ENCODE measurements at regions not wholly inside any gene's neighbourhood (a gene's known extent, or its start where the extent isn't known, plus 50 kb on each side); places are given as distances from the start of the nearest gene placed in this dataset.
"Not testable (repeated sequence)": the region's sequence is repeated elsewhere in the genome, so short reads cannot be mapped to it uniquely, and the experiment has no call there.

- DNase-seq: no peak
These were observed 233.2 kb downstream of the RPLP1 start for GRCh38 chr15:69685512-69686452.

DNA sequence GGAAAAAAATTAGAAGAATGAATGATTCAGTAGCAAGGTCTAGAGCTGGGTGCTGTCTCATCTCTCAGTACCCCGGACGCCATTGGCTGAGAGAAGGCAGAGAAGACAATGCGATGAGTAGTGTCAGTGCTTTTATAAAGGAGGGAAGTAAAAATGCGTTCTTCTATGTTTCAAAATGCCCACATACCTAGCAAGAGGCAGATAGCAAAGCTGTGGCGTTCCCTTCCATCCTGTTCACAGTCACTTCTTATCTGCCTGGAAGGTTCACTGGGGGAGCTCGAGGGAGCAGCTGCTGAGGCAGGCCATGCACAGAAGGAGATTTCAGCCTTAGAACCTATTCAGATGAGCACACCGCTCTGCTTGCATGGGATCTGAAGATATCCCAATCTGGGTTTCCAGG lies 234.0 kb downstream of the RPLP1 start:
- DNase-seq: no peak

- DNase-seq: no peak
These were observed 236.5 kb downstream of the RPLP1 start for GRCh38 chr15:69689133-69689532.

- no peak for DNase-seq
These were observed 238.8 kb downstream of the RPLP1 start for GRCh38 chr15:69691307-69692015.

GRCh38 chr15:69692342-69692741 lies 239.7 kb downstream of the RPLP1 start:
- no peak for DNase-seq

GRCh38 chr15:69693059-69693458 lies 240.4 kb downstream of the RPLP1 start:
- no peak for DNase-seq

DNA sequence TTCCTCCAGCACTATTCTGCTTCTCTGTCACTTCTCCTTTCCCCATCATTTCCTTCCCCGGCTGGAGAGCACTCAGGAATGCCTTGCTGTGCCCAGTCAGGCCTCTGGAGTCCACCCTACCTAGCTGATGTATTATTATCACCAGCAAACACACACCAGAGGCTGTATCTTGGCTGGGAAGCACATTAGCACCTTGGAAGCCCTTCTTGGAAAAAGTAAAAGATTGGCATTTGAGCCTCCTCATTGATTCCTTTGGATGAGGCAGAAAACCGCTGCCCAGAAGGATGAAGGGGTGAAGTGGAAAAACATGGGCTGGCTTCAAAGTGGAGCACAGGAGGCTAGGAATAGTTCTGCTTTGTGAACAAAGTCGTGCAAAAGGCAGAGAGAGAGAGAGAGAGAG lies 244.3 kb downstream of the RPLP1 start:
- no peak for DNase-seq

- no peak for DNase-seq
These were observed 245.3 kb downstream of the RPLP1 start for GRCh38 chr15:69697916-69698315.

- DNase-seq: no peak
These were observed 246.5 kb downstream of the RPLP1 start for GRCh38 chr15:69699096-69699495.

- DNase-seq: no peak
These were observed 247.8 kb downstream of the RPLP1 start for GRCh38 chr15:69700380-69700779.

DNA sequence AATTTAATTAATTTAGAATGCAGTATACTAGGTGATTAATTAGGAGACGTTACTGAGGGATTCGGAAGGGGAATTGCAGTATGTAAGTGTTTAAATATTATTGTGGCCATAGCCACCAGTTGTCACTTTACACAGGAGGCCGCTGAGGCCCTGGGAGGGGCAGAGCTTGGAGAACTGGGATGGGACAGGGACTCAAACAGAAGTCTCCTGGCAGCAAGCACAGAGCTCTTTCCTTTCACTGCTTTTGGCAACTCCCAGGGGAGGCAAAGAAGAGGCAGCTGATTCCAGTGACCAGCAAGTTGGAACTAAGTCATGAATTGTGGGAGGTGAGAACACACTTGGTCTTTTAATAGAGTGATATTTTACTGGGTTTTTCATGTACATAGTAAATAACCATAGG lies 248.6 kb downstream of the RPLP1 start:
- DNase-seq: no peak

GRCh38 chr15:69703532-69704187 lies 251.0 kb downstream of the RPLP1 start:
- DNase-seq: no peak

DNA sequence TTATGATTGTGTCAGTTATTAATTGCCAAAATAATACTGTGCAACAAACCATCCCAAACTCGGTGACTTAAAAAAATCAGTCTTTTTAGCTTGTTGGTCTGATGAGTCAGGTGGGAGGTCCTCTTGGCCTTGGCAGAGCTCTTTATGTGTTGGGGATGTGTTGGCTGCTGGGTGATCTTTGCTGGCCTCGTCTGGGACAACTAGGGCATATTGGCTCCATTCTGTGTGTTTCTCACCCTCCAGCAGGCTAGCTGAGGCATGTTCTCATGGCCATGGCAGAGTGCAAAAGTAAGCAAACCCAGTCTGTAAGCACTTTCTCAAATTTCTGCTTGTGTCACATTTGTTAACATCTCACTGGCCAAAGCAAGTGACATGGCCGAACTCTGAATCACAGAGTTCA lies 251.6 kb downstream of the RPLP1 start:
- DNase-seq: no peak

DNA sequence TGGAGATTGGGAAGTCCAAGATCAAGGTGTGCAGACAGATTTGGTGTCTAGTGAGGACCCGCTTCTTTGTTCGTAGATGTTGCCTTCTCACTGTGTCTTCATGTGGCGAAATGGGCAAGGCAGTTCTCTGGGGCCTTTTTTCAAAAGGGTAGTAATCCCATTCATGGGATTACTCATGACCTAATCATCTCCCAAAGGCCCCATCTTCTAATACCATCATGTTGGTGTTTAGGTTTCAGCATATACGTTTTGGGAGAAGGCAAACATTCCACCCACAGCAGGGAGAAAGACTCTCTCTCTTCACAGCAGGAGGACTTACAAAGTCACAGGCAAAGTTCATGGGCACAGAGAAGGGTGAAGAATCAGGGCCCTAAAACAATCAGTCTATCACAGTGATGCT lies 252.1 kb downstream of the RPLP1 start:
- no peak for DNase-seq

DNA sequence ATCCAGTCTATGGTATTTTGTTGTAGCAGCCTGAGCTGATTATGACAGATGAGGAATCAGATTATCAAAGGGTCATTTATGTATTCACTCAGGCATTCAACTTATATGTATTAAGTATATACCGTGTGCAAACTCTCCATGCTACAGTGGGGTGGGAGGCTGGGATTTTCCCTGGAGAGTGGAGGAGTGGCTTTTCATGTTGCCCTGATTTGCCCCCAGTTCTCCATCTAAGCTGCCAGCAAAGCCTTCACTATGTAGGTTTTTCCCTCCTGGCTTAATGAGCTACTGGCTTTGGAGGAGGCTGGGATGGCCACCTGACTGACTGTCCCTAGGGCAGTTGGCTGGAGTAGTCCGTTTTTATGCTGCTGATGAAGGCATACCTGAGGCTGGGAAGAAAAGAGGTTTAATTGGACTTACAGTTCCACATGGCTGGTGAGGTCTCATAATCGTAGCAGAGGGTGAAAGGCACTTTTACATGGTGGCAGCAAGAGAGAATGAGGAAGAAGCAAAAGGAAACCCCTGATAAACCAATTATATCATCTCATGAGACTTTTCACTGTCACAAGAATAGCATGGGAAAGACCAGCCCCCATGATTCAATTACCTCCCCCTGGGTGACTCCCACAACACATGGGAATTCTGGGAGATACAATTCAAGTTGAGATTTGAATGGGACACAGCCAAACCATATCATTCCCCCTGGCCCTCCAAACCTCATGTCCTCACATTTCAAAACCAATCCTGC lies 253.9 kb downstream of the RPLP1 start:
- DNase-seq: no peak

- not testable (repeated sequence) for DNase-seq
These were observed 254.6 kb downstream of the RPLP1 start for GRCh38 chr15:69707241-69707640.

GRCh38 chr15:69708436-69709122 lies 256.0 kb downstream of the RPLP1 start:
- not testable (repeated sequence) for DNase-seq

DNA sequence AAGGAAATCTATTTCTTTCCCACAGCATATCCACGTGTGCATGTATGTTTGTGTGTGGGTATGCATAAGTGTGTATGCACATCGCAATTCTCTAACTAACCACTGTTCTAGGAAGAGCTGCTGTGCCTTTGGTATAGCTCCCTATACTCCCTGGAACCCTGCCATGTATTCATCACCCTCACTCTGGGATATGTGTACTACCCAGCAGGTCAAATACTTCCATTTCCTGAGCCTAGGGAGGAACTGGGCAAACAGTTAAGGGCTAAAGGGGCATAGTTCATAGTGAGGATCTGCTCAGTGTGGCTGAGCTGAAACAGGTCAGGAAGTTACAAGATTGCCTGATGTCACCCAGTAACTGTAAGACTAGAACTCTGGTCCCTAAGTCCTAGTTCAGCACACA lies 260.4 kb downstream of the RPLP1 start:
- DNase-seq: no peak

DNA sequence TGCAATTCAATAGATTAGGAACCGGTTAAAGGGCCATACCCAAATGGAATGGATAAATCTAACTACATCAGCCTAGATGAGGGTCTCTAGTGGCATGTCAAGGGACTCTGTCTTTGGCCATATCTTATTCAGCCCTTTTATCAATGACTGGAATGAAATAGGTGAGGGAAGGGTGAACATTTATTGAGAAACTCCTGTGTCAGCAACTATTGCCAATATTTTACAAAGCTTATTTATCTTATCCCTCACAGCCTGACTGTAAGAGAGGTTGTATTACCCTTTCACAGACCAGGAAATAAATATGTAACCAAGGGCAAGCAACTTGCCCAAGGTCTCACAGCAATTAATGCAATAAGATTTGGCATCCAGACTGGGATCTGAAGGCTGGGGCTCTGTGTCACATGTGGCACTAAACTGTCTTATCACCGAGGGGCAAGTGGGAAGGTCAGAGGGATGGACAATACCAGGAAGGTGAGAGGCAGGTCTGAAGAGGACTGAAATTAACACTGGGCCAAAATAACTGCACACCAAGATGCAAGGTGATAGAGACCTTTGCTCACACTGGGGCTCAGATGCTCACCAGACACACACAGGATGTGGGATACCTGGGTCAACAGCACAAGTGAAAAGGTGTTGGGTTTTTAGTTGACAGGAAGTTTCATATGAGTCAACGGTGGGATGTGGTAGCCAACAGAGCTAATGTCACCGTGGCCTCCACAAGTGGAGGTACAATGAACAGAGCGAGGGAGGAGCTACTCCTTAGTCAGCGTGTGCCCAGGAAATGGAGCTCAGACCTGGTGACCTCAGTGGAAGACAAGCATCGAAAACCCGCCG lies 261.3 kb downstream of the RPLP1 start:
- no peak for DNase-seq

- no peak for DNase-seq
These were observed 262.6 kb downstream of the RPLP1 start for GRCh38 chr15:69715210-69715609.

DNA sequence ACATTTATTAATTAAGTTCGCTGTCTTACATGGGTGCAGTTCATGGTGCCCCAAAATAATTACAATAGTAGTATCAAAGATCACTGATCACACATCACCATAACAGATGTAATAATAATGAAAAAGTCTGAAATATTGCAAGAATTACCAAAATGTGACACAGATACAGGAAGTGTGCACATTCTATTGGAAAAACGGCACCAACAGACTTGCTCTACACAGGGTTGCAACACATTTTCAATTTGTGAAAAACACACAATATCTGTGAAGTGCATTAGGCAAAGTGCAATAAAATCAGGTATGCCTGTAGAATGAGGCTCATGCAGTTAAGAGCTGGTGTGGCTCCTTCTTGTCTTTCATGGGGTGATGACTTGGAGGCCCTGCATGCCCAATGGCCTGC lies 265.8 kb downstream of the RPLP1 start:
- no peak for DNase-seq
